Duodenal mucosa (tissue), 2 donors: ENCODE measurements at regions not wholly inside any gene's neighbourhood (a gene's known extent, or its start where the extent isn't known, plus 50 kb on each side); places are given as distances from the start of the nearest gene placed in this dataset.
"Not testable (repeated sequence)": the region's sequence is repeated elsewhere in the genome, so short reads cannot be mapped to it uniquely, and the experiment has no call there.

Source experiments
- H3K27ac ChIP-seq: one replicate; pipeline ENCODE4 v1.7.0; 2013; ENCODE audit warnings: low read depth, low read length
- H3K27me3 ChIP-seq, 2 donors: one replicate each; pipeline ENCODE4 v1.7.0; 2013; ENCODE audit warnings: low read length in 2 of 2, control low read depth in 1 of 2; ENCODE audit not compliant: insufficient read depth in 2 of 2, control insufficient read depth in 1 of 2
- H3K36me3 ChIP-seq, 2 donors: one replicate each; pipeline ENCODE4 v1.7.0; 2013; ENCODE audit warnings: low read length in 2 of 2, control low read depth in 1 of 2; ENCODE audit not compliant: insufficient read depth in 2 of 2, control insufficient read depth in 1 of 2
- H3K4me1 ChIP-seq, 2 donors: one replicate each; pipeline ENCODE4 v1.7.0; 2013; ENCODE audit warnings: low read length in 2 of 2, control low read depth in 1 of 2; ENCODE audit not compliant: insufficient read depth in 2 of 2, control insufficient read depth in 1 of 2
- H3K4me3 ChIP-seq, 2 donors: one replicate each; pipeline ENCODE4 v1.7.0; 2013; ENCODE audit warnings: low read length in 2 of 2, low read depth in 1 of 2
- H3K9ac ChIP-seq, 2 donors: one replicate each; pipeline ENCODE4 v1.7.0; 2013; ENCODE audit warnings: low read length in 2 of 2, low read depth in 1 of 2
- H3K9me3 ChIP-seq, 2 donors: one replicate each; pipeline ENCODE4 v1.7.0; 2013; ENCODE audit warnings: low read length in 2 of 2, control low read depth in 1 of 2; ENCODE audit not compliant: control insufficient read depth in 1 of 2

GRCh38 chr2:138336146-138336545, 165.4 kb upstream of the SPOPL start:
- Histone ChIP-seq H3K9ac (no peak overlapping the region), H3K4me1 (no peaks in the 10 kb centered on the region), H3K27me3 (no peaks in the 10 kb centered on the region), H3K4me3 (no peak overlapping the region), H3K9me3 (no peaks in the 10 kb centered on the region), H3K27ac (no peak overlapping the region), H3K36me3 (no peaks in the 10 kb centered on the region)

GRCh38 chr2:138355244-138355643, 146.3 kb upstream of the SPOPL start:
- no peak overlapping the region for H3K9ac ChIP-seq
- no peaks in the 10 kb centered on the region for H3K36me3 ChIP-seq
- H3K9me3 ChIP-seq: no peaks in the 10 kb centered on the region
- H3K4me1 ChIP-seq: no peaks in the 10 kb centered on the region
- H3K27ac ChIP-seq: no peak overlapping the region
- no peaks in the 10 kb centered on the region for H3K27me3 ChIP-seq
- no peak overlapping the region for H3K4me3 ChIP-seq

- Histone ChIP-seq H3K9me3 (no peaks in the 10 kb centered on the region), H3K4me3 (no peak overlapping the region), H3K36me3 (no peaks in the 10 kb centered on the region), H3K9ac (no peak overlapping the region), H3K27ac (no peak overlapping the region), H3K27me3 (no peaks in the 10 kb centered on the region), H3K4me1 (no peaks in the 10 kb centered on the region)
These were observed 145.4 kb upstream of the SPOPL start for GRCh38 chr2:138356178-138356577.

- H3K27ac ChIP-seq: no peak overlapping the region
- no peaks in the 10 kb centered on the region for H3K9me3 ChIP-seq
These were observed 142.0 kb upstream of the SPOPL start for GRCh38 chr2:138359532-138359931.

GRCh38 chr2:138364554-138365162, 136.9 kb upstream of the SPOPL start:
- Histone ChIP-seq H3K36me3 (no peaks in the 10 kb centered on the region), H3K4me1 (peaks cover 0 to 5% of the 10 kb centered on the region in 2 donors), H3K4me3 (no peak overlapping the region), H3K27ac (no peak overlapping the region), H3K9ac (no peak overlapping the region), H3K9me3 (no peaks in the 10 kb centered on the region), H3K27me3 (no peaks in the 10 kb centered on the region)

More at GRCh38 chr2:138359532-138359931, 142.0 kb upstream of the SPOPL start:
- Histone ChIP-seq H3K36me3 (no peaks in the 10 kb centered on the region), H3K9ac (no peak overlapping the region), H3K4me1 (no peaks in the 10 kb centered on the region), H3K4me3 (no peak overlapping the region), H3K27me3 (no peaks in the 10 kb centered on the region)

GRCh38 chr2:138365581-138365980, 136.0 kb upstream of the SPOPL start:
- no peak overlapping the region for H3K4me3 ChIP-seq
- H3K4me1 ChIP-seq: peaks cover 0 to 5% of the 10 kb centered on the region in 2 donors
- H3K9me3 ChIP-seq: no peaks in the 10 kb centered on the region
- H3K36me3 ChIP-seq: no peaks in the 10 kb centered on the region
- H3K9ac ChIP-seq: no peak overlapping the region
- no peaks in the 10 kb centered on the region for H3K27me3 ChIP-seq
- H3K27ac ChIP-seq: no peak overlapping the region

- Histone ChIP-seq H3K9me3 (no peaks in the 10 kb centered on the region), H3K27me3 (no peaks in the 10 kb centered on the region), H3K27ac (no peak overlapping the region), H3K4me3 (no peak overlapping the region), H3K36me3 (no peaks in the 10 kb centered on the region), H3K4me1 (peaks cover 0 to 5% of the 10 kb centered on the region in 2 donors), H3K9ac (no peak overlapping the region)
These were observed 131.7 kb upstream of the SPOPL start for GRCh38 chr2:138369856-138370255.

GRCh38 chr2:138373993-138374408, 127.6 kb upstream of the SPOPL start:
- Histone ChIP-seq H3K4me1 (no peaks in the 10 kb centered on the region), H3K4me3 (no peak overlapping the region), H3K9me3 (no peaks in the 10 kb centered on the region), H3K36me3 (no peaks in the 10 kb centered on the region), H3K9ac (no peak overlapping the region), H3K27ac (no peak overlapping the region), H3K27me3 (no peaks in the 10 kb centered on the region)

GRCh38 chr2:138381373-138381772, 120.2 kb upstream of the SPOPL start:
- H3K27ac ChIP-seq: no peak overlapping the region
- H3K27me3 ChIP-seq: no peaks in the 10 kb centered on the region
- H3K4me1 ChIP-seq: no peaks in the 10 kb centered on the region
- no peaks in the 10 kb centered on the region for H3K9me3 ChIP-seq
- H3K9ac ChIP-seq: no peak overlapping the region
- no peaks in the 10 kb centered on the region for H3K36me3 ChIP-seq
- H3K4me3 ChIP-seq: no peak overlapping the region

GRCh38 chr2:138382672-138383071, 118.9 kb upstream of the SPOPL start:
- Histone ChIP-seq H3K27ac (no peak overlapping the region), H3K9me3 (no peaks in the 10 kb centered on the region), H3K36me3 (no peaks in the 10 kb centered on the region), H3K4me1 (no peaks in the 10 kb centered on the region), H3K27me3 (no peaks in the 10 kb centered on the region), H3K4me3 (no peak overlapping the region), H3K9ac (no peak overlapping the region)

GRCh38 chr2:138386191-138386590, 115.4 kb upstream of the SPOPL start:
- not testable (repeated sequence) for H3K27me3 ChIP-seq, H3K9ac ChIP-seq, H3K36me3 ChIP-seq, H3K9me3 ChIP-seq, H3K27ac ChIP-seq, H3K4me3 ChIP-seq, H3K4me1 ChIP-seq
